Activated CD8-positive, alpha-beta memory T cell treated with anti-CD3 and anti-CD28 coated beads for 24 hours (primary cell): ENCODE measurements at regions not wholly inside any gene's neighbourhood (a gene's known extent, or its start where the extent isn't known, plus 50 kb on each side); places are given as distances from the start of the nearest gene placed in this dataset.
"Not testable (repeated sequence)": the region's sequence is repeated elsewhere in the genome, so short reads cannot be mapped to it uniquely, and the experiment has no call there.

Experiments used
- DNase-seq: peaks from one replicate; pipeline ENCODE4 v3.0.0-alpha.2; 2020

DNA sequence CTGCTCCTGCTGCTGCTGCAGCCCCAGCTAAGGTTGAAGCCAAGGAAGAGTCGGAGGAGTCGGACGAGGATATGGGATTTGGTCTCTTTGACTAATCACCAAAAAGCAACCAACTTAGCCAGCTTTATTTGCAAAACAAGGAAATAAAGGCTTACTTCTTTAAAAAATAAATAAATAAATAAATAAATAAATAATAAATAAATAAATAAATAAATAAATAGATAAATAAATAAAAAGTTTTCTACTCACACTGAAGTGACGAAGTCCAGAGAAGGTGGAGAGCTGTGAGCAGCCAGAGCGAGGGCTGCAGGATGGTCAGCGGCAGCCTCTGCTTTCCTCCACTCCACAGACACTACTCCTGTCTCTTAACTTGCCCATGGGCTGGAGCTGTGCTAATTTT lies 105.6 kb upstream of the ATL2 start:
- DNase-seq, result not testable (repeated sequence)

DNA sequence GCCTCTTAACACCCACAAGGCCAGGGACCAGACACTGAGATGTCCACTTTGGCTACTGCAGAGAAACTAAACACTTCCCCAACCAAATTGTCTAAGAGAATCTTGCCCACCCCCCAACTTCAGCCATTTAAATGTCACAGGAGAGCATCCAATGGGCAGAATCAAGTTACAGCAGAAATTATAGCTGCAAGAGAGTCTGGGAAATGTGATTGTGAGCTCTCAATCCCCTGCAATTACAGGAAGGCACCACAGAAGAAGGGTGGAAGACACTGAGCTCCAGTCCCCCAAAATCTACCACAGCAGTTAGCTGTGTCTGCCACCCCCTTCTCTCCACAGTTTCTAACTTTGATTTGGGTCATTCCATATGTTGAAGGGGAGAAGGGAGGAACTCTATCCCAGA lies 103.5 kb upstream of the ATL2 start:
- DNase-seq, result no peak

DNA sequence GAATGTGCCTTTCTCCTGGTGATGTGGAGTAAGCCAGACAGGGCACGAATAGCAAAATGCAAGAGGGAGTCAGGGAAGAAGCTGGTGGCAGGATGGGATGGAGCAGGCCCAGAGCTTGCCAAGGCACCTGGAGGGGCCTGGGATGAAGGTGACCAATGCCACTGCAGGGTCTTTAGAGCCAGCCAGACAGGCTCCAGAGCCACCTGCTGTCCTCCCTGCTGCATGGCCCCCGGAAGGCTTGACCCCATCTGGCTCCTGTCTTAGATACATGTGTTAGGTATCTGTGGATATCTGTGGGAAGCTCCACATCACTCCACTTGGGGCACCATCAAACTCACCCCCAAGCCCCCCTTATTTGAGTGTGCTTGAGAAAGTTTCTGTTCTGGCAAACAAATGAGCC lies 99.9 kb upstream of the ATL2 start:
- DNase-seq, result no peak

DNA sequence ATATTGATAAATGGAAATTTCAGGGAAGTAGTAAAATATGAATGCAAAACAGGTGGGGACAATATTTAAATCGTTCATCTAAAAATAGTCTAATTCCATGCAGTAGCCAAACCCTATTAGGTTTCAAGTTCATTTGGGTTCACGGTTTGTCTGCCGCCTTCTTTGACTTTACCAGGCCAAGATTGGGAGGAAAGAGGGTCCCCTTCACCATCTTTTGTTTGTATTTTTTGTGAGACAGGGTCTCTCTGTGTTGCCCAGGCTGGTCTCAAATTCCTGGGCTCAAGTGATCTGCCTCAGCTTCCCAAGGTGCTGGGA lies 98.5 kb upstream of the ATL2 start:
- DNase-seq, result no peak

DNA sequence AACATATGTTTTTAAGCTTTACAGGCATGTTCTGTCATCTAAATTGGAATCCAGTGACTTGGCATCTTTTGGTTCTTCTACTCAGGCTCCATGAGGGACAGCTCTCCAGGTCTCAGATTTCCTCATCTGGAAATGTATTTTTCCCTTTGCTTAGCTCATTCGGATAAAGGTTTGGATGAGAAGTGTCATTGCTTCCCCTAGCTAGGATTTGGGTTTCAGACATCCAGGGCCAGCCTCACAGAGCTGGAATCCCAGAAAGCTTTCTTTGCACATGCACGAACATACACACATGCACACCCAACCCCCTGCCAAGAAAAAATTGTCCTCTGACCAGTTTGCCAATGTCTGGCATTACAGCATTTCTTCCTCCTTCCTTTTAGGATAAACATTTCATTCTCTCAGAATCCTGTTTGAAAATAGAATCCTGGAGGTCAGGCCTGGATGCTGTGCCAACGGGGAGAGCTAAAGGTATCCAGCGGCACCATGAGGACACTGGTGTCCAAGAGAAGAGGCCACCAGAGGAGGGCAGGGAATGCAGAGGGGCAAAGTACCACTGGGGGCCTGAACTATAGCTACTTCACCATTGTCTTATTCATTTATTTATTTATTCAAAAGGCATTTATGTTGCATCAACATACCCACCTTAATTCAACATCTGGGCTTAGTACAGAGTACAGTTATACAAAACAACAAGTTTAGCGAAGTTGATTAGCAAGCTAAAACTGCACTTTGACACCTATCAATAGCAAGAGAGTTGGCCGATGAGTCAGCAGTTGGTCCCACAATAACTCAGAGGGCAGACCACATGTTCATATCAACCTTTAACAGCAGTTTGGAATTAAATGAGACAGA lies 97.9 kb upstream of the ATL2 start:
- no peak for DNase-seq

DNA sequence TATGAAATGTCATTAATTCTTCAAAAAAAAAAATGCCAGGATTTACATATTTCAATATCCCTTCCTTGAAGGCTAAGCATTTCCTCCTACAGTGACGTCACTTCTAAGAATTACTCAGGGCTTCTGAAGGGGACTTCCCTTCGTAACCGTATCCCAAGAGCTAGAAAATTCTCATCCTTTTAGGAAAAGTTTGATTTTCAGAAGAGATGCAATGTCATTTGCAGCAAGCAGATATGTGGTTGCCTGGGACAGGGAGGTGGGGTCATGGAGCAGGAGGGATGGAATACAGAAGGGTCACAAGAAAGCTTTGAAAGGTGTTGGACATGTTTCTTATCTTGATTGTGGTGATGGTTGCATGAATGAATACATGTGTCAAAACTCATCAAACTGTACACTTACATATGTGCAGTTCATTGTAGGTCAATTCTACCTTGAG lies 97.0 kb upstream of the ATL2 start:
- DNase-seq, result no peak

DNA sequence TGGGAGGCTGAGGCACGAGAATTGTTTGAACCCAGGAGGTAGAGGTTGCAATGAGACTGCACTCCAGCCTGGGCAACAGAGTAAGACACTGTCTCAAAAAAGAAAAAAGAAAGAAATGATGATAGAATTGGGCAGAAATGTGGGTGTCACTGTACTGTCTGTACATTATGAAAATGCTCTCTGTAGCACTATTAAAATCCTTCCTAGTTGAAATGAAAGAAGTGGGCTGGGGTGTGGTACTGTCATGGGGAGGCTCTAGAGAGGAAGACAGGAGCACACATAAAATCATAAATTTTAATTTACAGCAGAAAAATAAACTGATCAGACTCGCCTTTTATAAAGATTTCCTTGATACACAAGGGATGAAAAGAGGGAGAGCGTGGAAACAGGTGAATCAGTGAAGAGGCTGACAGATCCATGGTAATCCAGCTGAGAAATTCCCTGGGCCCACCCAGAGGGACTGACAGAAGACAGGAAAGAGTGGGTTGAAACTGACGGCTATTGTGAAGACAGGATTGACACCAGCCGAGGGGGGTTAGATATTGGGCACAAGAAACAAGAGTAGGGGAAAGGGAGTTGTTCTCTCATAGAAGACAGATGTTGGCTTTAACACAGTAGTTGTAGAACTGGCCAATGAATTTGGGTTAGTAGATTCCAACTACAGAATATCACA lies 96.4 kb upstream of the ATL2 start:
- DNase-seq, result no peak

DNA sequence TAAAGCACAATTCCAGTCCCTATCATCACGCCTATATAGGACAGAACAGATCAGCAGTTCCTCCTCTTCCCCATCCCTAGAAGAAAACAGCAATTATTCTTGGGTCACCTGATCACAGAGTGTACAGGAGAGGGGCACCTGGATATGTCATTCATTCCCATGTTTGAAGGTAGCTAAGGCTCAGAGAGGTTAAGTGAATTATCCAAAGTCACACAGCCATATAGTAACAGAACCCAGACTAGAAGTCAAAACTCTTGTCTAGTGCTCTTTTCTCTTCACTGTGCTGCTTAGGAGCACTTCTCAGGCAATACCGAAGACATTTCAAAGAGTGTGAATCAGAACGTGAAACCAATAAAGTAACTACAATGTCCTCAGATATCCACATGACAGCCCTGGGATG lies 93.0 kb upstream of the ATL2 start:
- DNase-seq, result no peak

DNA sequence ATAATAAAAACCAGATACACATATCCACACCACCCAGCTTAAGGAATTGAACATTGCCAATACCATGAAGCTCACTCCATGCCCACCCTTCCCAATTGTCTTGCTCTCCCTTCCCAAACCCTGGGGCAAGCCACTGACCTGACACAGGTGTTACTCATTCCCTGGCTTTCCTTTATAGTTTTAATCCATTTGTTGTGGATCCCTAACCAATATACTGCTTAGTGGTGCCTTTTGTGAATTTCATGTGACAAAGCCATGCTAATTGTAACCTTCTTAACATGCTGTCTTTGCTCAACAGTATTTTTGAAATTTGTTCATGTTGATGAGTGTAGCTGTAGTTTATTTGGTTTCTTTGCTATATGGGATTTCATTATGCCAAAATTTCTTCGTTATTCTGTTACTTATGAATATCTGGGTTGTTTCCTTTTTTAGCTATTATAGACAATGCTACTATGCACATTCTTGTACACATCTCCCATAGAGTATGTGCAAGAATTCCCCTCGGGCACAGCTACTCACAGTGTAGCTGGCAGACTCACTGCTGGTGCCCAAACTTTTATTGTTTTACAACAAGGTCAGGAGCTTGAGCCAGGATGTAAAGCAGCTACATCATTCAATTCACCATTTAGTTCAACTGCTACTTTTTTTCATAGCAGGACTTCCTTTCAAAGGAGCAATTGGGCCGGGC lies 90.8 kb upstream of the ATL2 start:
- no peak for DNase-seq

DNA sequence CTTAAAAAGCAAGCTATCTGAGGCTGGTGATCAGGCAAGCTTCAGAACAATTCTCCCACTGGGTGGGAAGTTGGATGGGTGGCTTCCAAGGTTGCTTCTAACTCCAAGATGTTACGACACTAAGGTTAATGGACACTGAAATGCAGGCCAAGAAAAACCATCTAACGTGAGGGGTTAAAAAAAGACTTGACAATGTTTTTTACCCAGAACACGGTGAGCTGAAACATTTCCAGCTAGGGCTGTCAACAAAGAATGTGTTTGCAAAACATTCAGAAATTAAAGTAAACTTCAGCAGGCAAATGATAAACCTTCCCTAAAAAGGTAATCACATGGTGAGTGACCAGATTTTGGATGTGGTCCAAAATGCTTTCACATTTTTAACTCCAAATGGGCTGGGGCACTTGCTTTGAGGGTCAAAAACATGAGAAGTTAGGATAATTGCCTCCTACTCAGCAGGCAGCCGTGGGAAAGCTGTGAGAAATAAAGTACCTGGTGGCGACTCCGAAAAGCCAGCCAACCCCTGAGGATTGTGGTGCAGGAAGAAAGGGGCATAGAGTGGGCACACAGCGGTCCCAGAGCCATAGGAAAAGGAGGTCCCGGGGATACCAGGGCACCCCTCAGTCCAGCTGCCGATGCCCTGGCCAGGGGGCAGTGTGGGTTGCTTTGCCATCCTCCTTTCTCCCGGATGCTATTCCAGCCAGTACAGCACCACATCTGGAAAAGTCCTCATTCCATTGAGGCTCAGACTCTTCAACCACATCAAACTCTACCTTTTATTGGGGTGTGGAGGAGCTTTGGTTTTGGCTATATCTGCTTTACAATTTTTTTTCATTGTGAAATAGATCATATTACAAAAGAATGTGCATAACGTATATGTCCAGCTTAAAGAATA lies 90.0 kb upstream of the ATL2 start:
- DNase-seq, result no peak

DNA sequence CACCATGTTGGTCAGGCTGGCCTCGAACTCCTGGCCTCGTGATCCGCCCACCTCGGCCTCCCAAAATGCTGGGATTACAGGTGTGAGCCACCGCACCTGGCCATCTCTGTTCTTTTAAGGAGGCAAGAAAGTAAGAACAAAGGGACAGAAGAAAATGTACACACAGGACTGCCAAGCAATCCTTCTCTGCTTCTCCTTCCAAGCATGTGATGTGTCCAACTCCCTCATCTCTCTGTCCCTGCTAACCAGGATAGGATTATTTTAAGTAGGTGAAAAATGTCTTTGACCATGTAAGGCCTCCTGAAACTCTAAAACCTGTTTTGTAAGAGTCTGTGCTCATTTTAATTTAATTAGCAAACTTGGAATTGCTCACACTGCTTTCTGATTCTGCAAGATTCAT lies 89.3 kb upstream of the ATL2 start:
- no peak for DNase-seq

DNA sequence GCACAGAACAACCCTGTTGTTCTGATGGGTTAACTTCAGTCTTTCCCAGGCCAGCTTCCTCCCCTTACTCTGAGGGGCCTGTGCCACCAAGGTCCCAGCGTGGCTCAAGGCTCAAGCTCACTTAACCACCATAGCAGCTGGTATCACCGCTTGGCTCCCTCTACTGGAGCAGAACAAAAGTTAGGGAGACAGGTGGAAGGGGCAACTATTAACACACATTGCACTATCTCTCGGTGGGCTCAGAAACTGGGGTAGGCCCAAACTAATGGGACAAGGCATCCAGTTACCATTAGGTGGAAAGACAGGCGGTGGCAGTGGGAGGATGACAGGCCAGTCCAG lies 88.7 kb upstream of the ATL2 start:
- DNase-seq, result no peak

DNA sequence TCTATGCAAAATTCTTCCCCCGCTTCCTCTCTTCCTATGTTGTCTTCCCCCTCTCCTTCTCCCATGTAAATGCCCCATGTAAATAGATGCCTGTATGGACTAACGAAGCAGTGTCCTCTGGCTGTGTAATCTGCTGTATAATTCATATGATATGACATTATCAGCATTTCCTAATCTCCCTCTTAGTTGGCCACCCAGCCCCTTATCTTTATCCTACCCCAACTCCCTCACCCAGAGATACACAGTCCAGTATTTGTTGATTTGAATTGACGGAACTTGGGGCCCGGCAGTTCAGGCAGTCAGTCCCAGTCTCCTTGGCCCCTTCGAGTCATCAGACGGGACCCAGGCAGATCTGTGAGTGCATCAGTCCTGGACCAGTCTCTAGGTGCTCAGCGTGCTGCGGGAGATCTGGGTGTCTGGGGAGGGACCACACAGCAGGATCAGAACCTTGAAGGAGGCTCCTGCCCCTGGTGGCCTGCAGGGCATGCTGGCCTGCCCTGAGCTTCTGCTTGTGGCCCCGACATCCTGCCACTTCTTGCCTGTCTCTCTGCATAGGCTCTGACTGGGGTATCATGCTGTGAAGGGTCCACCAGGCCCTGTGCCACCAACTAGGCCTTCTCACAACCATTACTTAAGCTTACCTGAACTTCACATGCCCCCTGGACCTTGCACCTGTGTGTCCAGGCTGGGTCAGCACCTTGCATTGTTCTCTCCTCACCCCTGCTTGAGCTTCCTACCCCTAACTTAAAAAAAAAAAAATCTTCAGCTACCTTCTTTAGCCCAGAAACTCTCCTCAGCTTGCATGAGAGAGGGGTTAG lies 88.1 kb upstream of the ATL2 start:
- no peak for DNase-seq

DNA sequence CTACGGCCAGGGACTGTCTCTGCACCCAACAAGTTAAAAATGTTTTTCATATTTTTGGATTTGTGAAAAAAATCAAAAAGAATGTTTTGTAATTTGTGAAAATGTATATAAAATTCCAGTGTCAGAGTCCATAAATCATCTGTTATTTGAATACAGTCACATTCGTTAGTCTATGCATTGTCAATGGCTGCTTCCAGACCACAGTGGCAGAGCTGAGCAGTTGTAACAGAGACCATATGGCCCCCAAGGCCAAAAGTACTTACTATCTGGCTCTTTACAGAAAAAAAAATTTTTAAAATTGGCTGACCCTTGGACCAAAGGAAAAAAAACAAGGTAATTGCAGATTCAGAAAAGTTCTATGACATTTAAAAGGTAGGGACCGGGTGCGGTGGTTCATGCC lies 86.7 kb upstream of the ATL2 start:
- DNase-seq, result no peak

DNA sequence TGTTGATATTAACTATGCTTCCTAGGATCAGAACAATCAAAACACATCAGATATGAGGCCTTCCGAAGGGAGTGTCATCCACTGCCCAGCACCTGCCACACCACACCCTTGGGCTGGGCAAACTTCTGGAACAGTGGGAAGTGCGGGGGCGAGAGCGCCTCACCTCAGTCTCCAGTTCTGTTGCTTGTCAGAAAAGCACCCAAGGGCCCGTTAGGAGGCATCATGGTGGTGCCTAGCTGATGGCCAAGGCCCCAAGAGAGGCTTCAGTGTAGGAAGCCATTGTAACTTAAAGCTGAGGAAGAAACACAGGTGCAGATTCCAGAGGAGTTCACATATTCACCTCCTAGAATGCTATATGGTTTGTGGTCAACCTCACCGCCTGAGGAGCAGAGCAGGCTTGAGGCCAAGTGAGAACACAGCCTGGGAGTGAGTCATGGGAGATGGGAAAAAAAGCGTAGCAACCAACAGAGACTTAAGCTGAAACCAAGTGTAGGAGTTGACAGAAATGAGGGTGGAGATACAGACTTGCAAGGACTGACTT lies 85.1 kb upstream of the ATL2 start:
- DNase-seq, result peak; percentile 58

DNA sequence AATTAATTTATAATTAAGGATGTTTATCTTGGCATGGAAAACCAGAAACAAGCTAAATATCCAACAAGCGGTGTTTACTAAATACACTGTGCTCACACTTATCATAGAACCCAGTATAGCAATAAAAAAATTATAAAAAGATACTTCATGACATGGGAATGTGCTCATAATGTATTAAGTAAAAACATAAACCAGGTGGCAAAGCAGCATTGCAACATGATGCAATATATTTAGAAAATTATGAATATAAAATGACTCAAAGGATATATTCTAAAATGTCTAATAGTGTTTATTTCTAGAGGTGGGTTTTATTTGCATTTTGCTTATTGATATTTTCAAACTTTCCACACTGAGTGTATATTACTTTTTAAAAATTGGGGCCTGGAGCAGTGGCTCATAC lies 84.4 kb upstream of the ATL2 start:
- DNase-seq, result no peak

DNA sequence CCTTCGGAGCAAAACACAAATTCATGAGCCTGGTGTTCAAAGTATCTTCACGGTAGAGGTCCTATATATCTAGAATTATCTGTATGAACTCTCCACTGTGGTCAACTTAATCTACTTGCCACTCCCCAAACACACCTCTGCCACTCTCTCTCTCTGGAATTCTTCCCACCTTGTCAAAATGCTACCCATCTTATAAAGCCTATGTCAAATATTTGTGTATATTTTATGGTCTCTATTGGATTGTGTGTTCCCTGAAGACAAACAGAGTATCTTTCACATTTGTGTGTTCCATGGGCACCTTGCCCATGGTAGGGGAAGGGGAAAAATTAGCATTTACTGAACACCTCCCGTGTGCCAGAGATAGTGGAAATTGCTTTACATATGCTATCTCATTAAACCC lies 83.2 kb upstream of the ATL2 start:
- no peak for DNase-seq

DNA sequence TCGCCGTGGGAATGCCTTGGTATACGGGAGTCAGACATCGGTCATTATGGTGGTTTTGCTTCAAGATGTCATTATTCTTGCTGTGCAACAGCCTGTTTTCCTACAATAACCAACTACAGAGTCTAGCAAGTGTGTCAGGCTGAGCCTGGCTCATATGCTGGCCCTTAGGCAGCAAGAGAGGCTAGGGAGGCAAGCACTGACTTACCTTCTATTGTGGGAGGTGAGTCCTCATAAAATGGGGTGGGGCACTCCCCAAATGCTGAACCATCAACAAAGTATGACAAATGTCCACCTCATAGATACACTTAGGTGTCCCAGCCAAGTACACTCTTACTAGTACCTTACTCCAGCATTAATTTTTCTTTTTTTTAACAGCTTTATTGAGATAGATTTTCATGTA lies 77.0 kb upstream of the ATL2 start:
- no peak for DNase-seq

DNA sequence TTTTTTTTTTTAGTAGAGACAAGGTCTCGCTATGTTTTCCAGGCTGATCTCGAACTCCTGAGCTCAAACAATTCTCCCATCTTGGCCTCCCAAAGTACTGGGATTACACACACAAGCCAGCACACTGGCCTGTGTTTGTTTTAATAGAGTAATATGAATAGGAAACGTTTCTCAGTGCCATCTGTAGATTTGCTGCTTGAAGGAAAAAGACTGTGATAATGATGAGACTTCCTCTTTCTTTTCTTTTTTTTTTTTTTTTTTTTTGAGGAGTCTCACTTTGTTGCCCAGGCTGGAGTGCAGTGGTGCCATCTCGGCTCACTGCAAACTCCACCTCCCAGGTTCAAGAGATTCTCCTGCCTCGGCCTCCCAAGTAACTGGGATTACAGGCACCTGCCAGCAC lies 74.7 kb upstream of the ATL2 start:
- not testable (repeated sequence) for DNase-seq

DNA sequence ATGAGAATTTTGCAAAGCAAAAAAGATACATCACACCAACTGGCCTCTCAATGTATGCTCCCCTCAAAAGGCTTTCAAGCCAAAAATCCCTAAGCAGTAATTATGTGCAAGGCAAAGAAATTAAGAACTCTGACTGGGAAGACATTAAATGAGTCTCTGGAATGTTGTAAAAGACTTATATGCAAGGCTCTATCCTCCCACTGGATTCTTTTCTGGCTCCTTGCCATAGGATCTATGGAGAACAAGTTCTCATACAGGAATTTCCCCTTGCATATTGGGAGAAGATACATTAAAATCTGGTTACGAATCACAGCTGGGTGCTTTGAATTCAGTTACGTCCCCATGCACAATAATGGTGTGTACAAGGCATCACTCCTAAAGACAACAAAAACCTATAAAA lies 73.4 kb upstream of the ATL2 start:
- no peak for DNase-seq

DNA sequence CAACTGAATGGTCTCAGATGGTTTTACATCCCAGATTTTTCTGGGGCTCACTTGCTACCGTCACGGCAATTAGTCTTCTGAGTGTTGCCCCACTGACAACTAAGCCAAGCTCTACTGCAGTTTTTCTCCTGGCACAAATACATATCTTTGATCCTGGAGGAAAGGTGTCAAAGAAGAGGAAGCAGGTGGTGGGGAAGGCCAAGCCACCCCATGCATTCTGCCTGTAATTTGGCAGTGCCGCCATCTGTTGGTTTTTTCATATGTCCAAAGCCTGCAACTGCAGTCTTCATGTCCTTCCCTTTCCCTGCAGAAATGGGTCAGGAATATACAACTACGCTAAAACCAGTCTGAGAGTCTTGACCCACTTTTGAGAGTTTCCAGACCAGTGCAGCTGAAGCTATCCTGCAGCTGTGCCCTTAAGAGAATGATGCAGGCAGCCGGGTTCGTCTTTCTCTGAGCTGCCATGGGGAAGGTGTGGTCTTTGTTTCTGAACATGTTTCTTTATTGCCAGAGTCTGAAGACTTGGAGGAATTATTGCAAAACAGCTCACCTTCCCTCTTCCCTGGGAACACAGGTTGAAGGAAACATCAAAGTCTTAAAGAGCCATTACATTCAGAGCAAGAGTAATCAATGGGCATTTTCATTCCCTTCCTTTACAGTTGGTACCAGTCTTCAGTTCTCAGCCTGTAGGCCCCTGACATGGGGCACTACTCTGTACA lies 71.8 kb upstream of the ATL2 start:
- DNase-seq, result no peak
